Activated CD4-positive, alpha-beta T cell treated with anti-CD3 and anti-CD28 coated beads, Interleukin-2, Interleukin-4, amounts not matched to agents 100 ng/mL and 50 ng/mL, durations not matched to agents 16 hours and 8 hours (primary cell): ENCODE measurements at regions not wholly inside any gene's neighbourhood (a gene's known extent, or its start where the extent isn't known, plus 50 kb on each side); places are given as distances from the start of the nearest gene placed in this dataset.

Experiments used
- DNase-seq: peaks from one replicate; pipeline ENCODE4 v3.0.0-alpha.2; 2020; ENCODE audit warnings: low spot score

DNA sequence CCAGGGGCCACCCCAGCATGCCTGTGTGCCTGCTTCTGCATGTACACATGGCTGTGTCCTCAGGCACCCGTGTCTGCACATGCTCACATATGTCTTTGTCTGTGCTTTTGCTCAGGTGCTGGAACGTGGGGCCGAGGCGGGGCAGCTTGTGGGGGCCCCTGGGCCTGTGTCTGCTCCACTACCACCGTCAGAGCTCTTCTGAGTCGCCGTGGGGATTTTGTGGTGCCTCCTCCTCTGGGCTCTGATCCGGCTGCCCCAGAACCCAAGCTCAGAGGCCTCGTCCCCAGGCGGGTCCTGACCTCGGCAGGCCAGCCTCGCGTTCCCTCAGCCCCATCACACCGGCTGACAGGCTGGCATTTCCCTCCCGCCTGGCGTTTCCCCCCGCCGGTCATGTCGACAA lies 104.6 kb upstream of the ACTRT2 start:
- DNase-seq = no peak

DNA sequence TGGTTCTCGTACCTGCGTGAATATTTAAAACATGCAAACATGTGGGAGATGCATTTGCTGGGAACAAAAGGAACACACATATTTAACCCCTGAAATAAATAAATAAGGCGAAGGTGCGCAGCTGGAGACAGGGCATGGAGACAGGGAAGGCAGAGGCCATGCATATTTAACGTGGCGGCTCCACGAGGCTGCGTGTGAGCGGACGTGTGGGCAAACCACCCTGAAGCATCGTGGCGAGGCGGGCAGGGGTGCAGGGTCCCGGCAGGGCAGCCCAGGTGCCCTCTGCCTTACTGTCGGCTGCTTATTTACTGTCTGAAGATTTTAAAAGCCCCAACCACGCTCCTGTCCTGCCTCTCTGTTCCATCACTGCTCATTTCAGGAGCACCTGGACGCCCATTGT lies 104.0 kb upstream of the ACTRT2 start:
- DNase-seq = no peak

DNA sequence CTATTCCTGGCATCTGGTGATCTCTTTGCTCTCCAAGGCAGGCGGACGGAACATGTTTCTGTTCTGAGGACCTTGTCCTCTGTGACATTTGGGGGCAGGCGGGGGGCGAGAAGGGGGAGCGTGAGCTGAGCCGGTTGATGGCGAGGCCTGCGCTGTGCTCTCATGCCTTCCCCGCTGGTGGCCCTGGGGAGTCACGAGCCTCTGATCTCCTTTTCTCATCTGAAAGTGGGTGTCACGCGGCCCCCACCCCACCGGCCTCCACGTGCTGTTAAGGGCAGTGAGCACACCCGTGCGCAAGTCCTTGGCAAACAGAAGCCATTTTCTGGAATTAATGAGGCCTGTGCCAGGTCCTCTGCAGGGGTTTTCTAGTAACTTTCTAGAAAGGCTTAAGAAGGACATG lies 102.8 kb upstream of the ACTRT2 start:
- no peak for DNase-seq

DNA sequence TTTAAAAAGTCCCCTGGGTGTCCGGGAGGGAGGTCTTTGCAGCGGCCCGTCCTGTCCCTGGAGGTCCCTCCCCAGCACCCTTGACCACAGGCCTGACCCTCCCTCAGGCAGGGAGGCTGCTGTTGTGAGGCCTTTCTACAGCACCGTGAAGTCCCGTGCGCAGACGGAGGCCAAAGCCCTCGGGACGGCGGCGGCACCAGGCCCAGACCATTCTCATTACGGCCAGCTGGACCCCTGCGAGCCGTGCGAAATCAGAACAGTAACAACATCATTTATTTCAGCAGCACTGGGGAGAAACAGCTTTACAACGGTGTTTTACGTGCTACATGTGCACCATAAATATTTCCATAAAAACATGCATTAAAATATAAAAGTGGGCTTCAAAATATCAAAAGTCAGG lies 101.4 kb upstream of the ACTRT2 start:
- DNase-seq = no peak

DNA sequence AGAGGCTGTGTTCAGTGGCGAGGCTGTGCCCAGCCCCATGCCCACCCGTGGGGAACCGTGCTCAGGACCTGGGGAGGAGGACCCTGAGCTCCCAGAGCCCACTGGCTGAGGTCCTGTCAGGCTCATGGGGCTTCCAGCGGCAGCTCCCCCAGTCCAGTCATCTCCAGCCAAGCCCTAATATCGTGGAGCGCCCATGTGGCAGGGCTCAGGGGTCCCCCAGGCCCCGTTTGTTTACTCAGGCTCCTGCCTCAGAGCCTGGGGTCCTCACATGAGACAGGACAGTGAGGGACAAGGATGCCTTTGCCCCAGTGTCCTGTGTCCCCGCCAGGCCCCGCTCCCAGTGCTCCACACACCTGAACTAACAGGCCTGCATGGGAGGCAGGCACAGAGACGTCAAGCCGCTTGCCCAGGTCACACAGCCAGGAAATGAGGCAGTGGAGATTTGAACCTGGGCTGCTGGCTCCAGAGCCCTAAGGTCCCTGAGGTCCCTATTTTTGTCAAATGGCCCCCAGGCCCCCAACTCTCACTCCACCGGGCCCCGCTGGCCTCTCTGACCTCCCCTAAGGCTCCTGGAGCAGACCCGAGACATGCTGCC lies 100.7 kb upstream of the ACTRT2 start:
- DNase-seq = no peak

DNA sequence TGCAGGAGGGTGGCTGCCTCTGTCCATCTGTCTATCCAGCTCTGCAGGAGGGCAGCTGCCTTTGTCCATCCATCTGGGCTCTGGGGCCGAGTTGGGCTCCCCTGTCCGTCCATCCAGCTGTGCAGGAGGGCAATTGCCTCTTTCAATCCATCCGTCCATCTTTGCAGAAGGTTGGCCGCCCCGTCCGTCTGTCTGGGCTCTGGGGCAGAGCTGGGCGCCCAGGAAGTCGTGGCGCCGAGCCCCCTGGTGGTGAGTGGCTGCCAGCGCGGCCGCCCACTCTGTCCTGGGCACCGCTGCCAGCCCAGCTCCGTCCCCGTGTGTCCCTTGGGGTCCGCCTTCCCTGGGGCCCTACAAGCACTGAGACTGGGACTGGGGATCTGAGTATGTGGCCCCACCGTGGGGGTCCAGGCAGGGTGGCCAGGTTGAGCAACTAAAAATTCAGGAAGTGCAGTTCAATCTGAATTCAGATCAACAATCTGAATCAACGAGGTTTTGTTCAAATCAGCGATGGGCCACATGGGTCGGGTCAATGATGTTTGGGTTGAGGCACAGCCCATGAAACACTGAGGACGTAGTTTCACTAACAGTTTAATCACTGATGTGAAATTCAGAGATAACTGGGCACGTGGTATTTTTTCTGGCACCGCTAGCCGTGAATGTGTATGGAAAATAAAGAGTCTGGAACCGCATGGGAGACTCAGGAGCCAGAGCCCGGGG lies 99.1 kb upstream of the ACTRT2 start:
- peak; percentile 17 for DNase-seq

DNA sequence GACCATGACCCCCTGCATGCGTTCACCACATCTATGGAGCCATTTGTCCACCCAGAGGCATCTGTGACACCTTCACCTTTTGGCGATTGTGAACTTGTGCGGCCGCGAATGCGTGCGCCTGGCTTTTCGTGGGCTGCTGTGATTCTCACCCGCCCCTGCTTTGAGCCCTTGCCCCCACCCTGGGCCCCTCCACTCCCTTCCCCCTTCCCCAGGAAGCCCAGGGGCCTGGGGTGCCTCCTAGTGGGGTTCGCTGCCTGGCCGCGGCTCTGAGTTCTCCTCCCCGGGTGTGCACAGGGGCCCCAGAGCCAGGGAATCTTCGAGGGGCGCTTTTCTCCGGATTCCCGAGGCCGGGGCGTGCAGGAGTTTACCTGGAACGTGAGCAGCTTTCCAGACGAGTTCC lies 97.9 kb upstream of the ACTRT2 start:
- no peak for DNase-seq

DNA sequence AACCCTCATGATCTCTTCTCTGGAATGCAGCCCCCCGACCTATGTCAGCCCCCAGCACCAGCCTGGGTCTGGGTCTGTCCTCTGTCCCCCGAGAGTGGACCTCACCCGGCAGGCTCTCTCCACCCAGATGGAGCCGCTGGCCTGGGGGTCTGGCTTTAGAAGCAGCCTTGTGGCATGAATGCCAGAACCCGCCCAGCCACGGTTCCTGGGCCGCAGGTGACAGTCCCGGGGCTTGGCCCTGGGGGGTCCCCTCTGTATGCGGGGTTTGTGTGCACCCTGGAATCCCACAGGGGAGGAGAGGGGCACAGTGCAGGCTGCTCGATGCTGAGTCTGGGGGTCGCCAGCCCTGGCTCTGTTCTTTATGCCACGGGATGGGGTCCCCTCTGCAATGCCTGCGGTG lies 96.0 kb upstream of the ACTRT2 start:
- DNase-seq = no peak

DNA sequence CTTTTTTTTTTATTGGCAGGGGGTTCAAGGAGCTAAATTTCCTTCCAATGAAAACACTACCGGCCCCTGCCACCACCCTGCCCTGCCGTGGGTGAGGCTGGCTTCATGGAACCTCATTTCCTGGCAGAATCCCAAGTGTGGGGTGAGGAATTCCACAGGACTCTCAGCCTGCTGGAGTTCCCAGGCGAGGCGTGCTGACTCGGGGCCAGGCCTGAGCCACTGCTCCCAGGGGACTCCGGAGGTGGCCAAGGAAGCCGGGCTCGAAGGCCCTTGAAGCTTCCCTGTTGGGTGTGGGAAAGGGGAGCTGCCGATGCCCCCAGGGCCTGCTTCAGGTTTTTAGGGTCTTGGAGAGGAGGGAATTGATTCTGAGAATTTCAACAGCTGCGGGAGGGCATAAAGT lies 95.3 kb upstream of the ACTRT2 start:
- no peak for DNase-seq

DNA sequence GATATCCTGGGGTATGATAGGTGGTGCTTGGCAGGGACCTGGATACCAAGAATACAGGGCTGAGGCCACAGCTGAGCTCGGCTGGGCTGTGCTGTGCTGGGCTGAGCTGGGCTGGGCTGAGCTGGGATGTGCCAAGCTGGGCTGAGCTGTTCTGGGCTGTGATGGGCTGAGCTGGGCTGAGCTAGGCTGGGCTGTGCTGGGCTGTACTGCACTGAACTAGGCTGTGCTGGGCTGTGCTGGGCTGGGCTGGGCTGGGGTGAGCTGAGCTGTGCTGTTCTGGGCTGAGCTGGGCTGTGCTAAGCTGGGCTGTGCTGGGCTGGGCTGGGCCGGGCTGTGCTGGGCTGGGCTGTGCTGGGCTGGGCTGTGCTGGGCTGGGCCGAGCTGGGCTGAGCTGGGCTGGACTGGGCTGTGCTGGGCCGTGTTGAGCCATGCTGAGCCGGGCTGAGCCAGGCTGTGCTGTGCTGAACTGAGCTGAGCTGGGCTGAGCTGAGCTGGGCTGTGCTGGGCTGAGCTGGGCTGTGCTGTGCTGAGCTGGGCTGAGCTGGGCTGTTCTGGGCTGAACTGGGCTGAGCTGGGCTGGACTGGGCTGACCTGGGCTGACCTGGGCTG lies 94.7 kb upstream of the ACTRT2 start:
- DNase-seq = no peak

DNA sequence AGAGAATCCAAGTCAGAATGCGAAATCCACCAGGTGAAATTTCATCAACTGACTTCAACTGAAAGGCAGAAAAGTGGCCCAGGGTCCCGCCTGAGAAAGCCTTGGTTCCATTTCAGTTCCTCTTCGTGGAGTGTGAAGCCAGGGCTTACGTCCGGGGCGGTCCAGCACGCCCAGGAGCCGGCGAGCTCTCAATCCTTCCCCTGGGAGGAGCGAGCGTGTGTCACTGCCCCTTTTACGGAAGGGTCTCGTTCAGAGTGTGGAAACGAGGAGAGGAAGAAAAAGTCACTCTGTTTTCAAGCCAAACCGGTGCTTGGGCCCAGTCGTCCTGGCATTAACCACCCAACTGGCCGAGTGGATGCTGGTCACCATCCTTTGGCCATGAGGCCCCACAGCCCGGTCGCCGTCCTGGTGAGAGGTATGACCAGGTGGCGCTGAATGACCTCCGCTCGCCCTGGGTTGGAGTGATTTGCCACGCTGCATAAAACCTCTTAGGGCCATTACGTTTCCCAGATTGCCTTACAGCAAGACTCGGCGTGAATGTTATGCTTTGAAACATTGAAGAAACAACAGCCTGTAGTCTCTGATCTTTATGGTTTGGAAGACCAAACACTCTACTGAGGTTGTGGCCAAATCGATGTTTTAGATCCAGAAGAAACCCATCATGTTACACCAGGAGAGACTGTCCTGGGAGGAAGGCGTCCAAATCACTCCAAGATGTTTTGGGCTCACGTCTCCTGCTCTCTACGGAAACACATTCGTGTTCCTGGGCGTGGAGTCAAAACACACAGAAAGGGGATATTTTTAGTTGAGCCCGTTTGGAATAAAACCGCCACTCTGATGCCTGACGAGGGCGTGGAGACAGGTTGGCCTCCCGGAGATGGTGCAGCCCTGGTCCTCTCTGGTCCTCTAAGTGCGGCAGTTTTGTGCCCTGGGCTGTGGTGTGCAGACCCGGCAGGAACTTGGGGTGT lies 93.6 kb upstream of the ACTRT2 start:
- DNase-seq = no peak

DNA sequence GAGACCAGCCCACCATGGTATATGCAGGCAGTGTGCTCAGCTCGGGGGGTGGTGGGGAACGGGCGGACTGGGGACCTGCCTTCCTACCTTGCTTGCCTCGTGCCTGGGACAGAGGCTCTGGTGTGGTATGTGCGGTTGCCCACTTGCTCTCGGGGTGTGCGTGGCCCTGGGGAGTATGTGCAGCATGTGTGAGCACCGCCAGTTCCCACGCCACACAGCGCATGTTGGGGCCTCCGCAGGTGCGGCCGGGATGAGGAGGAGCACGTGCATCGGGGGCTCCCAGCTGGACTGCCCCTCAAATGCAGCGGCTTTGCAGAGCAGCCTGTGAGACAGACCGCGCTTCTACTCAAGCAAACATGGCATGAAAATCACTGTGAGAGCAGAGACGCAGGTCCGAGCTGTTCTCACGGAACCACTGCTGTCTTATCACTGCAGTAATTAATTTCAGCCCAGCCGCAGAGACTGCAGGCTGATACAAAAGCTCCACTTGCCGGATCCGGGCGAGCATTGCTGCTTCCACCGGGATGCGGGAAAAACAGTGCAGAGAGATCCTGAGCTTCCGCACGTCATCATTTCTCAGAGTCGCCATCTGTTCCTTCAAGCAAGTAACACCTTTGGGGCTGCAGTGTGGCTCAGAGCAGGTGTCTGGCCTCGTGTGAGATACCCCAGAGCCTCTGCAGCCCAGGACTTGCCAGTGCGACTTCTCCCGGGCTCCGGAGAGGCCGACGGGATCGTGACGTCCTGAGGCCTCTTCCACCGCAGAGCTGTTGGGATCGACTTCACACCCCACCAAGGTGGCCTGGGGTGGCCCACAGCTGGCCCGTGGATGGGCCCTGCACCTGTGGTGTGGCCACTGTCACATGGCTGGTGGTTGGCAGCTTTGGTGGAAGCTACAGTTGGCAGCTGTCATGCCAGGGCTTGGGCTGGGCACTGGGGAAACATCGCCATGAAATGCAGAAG lies 92.6 kb upstream of the ACTRT2 start:
- DNase-seq = no peak

DNA sequence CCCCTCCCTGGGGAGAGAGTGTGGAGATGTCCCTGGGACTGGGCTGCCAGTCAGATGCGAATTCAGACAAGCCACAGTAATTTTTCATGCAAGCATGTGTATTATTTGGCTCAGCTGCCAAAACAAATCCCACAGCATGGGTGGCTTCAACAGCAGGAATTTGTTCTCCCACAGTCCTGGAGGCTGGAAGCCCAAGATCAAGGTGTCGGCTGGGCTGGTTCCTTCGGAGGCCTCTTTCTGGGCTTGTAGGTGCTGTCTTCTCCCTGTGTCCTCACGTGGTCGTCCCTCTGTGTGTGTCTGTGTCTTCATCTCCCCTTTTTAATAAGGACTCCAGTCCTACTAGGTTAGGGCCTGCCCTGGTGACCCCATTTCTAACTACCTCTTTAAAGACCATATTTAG lies 91.9 kb upstream of the ACTRT2 start:
- no peak for DNase-seq

DNA sequence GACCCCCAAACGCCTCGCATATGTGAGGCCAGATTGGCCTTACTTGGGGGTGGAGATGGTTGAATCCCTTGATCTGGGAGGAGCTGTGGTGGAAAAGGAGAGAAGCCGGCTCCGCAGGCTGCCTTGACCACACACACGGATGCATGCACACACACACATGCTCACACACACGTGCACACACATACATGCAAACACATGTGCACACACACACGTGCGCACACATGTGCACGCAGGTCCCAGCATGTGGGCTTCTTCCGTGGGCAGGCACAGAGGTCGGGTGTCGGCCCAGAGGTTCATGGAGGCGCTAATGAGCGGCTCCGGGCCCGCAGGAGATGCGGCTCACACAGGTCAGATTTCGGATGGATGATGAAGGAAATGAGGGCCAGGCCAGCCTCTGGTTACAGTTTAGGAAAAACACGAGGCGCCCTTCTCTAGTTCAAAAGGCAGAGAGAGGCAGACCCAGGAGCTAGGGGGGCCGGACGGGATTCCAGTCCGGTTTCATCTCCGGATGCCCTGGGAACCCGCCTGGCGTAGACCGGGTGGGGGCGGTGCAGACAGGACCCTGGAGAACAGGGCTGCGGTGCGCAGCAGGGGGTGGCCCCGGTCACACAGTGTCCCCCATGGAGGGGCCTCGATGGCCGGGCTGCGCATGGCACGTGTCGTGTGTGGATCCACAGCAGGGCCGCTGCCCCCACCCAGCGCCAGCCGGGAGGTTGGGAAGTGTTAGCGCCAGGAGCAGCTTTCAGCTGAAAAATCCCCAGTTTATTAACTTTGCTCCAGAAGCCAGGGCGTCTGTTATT lies 91.1 kb upstream of the ACTRT2 start:
- no peak for DNase-seq

DNA sequence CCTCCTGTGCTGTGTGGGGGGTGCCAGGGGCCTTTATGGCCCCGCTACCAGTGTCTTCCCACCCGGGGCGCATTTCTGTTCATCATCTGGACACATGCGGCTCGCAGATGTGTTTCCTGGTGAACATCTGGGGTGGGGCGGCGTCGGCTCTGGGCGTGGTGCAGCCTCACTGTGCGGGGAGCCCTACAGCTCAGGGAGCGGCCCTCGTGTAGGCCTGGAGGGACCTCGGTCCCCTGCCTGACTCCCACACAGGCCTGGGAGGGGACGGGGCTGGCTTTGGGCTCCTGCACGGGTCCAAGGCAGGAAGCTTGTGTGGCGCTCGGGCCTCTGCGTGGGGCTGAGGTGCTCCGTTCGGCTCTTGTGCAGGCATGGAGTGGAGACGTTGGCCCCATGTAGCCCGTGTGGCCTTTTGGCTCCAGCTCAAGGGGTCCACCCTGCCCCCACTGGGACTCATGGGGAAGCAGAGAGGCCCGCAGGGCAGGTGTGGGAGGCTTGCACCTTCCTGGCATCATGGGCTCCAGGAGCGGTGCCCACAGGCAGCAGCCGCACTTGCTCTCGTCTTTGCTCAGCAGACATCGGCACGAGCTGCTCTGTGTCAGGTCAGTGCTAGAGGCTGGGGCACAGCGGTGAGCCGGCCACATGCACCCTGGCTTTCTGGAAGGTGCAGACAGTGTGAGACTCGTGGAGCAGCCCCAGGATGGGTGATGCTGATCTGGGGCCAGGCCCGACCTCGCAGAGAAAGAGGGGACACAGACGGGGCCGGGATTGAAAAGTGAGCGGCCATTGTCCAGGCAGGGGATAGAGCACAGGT lies 90.1 kb upstream of the ACTRT2 start:
- no peak for DNase-seq

DNA sequence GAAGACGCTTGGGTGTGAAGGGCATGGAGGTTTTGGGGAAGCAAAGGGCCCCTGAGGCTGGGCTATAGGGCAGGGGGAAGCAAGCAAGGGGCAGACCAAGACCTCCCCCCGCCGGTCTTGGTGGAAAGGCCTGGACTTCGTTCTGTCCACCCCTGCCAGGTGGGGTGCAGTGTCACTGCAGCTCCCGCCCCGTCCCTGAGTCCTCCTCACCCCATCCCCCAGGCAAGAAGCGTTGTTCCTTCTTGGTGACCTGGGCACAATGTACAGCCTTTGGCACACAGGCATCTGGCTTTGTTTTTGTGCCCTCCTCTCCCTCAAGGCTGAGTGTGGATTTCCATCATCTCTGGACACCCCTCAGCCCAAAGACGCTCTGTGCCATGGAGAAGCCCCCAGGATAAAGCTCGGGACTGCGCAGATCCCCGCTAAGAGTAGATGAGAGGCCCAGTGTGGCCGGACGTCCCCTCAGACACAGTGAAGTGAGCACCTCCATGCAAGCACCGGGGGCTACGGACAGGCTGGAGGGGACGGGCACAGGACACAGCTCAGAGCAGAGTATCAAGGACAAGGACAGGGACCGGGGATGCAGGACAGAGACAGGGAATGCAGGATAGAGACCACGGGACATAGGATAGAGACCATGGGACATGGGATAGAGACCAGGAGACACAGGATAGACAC lies 89.4 kb upstream of the ACTRT2 start:
- DNase-seq = no peak

DNA sequence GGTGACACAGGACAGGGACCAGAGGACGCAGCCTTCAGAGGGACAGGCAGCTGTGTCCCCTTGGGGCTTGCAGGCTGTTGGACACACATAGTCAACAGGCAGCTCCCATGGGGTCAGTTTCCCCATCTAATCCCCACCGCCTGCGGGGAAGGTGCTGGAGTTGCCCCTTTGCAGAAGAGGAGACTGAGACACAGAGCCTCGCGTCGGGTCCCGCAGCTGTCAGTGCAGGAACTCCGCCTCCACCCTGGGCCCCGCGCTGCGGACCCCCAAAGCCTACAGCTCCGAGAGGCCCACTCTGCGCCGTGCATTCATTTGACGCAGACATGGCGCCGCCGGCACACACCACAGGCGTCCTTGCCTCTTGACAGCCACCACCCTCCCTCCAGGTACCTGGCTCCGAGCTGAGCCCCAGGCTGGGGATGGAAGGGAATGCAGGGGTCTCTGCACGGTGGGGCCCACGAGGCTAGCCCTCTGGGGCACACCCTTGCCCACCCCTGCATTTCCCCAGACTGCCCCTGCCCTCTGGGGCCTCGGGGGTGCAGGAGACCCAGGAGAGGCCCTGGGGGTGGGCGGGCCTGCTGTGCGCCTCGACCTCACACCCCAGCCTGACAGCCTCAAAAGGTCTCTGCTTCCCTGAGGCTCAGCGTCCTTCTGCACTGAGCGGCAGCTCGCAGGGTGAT lies 88.5 kb upstream of the ACTRT2 start:
- DNase-seq = no peak

DNA sequence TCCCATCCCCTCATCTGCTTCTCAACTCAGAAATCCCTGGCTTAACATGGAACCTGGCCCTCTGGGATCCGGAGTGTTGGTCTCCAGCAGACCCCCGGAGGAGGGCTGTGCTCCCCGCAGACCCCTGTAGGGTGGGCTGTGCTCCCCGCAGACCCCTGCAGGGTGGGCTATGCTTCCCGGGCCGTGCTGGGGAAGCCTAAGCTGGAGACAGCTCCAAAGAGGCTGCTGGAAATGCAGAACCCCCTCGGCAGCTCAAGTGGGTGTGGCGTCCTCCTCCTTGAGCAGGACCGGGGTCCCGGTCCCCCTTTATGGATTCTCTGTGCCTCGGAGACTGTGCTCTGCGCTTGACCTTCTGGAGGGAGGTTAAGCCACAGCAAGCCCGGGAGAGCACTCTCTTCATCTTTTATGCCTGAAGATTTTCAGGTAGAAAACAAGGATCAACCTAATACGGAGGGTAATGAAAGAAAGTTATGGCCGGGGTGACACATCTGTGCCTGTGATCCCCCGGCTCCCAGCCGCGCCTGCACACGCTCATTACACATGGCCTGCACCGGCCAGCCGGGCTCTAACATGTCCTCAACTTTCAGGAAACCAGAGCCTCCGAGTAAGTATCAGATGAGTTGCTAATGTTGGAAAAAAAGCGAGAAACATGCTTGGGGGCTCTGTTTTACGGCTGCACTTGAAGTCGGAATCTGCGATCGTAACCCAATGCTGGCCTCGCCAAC lies 87.7 kb upstream of the ACTRT2 start:
- DNase-seq = no peak
